Mucosa of rectum (tissue), 2 donors: ENCODE measurements at regions not wholly inside any gene's neighbourhood (a gene's known extent, or its start where the extent isn't known, plus 50 kb on each side); places are given as distances from the start of the nearest gene placed in this dataset.

Experiments used
- H3K27ac ChIP-seq, 2 donors: one replicate each; pipeline ENCODE4 v1.7.0; 2013; ENCODE audit warnings: inconsistent platforms in 2 of 2, low read depth in 2 of 2, low read length in 2 of 2
- H3K27me3 ChIP-seq, 2 donors: one replicate each; pipeline ENCODE4 v1.7.0; 2013; ENCODE audit warnings: low read length in 2 of 2; ENCODE audit not compliant: control insufficient read depth in 2 of 2, insufficient read depth in 2 of 2
- H3K36me3 ChIP-seq, 2 donors: one replicate each; pipeline ENCODE4 v1.7.0; 2013; ENCODE audit warnings: low read length in 2 of 2; ENCODE audit not compliant: control insufficient read depth in 2 of 2, insufficient read depth in 2 of 2
- H3K4me1 ChIP-seq, 2 donors: one replicate each; pipeline ENCODE4 v1.7.0; 2013; ENCODE audit warnings: low read length in 2 of 2, mild to moderate bottlenecking in 1 of 2; ENCODE audit not compliant: control insufficient read depth in 2 of 2, insufficient read depth in 2 of 2
- H3K4me3 ChIP-seq, 2 donors: one replicate each; pipeline ENCODE4 v1.7.0; 2013; ENCODE audit warnings: low read length in 2 of 2
- H3K9ac ChIP-seq, 2 donors: one replicate each; pipeline ENCODE4 v1.7.0; 2013; ENCODE audit warnings: low read length in 2 of 2, low read depth in 1 of 2, mild to moderate bottlenecking in 1 of 2
- H3K9me3 ChIP-seq, 2 donors: one replicate each; pipeline ENCODE4 v1.7.0; 2013; ENCODE audit warnings: low read length in 2 of 2; ENCODE audit not compliant: control insufficient read depth in 2 of 2
- donor health status: healthy.
- donor health status: Normal muscosa, but diverticular disease.

DNA sequence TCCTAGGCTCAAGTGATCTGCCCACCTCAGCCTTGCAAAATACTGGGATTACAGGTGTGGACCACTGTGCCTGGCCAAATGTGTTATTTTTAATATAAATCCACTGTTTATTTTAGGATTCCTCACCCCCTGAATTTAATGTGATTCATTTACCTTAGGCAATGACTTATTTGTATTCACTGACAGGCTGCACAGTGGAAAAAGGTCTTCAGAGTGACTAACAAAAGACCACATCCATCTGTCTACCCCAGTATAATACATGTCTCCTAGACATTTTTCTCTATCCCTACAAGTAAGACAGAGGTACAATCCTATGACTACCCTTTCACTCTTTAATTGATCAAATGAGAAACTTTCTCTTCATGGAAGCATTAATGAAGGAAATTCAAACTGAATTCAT, 230.2 kb downstream of the AHR start:
- H3K36me3 ChIP-seq = no peaks in the 10 kb centered on the region
- no peaks in the 10 kb centered on the region for H3K9me3 ChIP-seq
- H3K9ac ChIP-seq = no peak overlapping the region
- no peak overlapping the region for H3K4me3 ChIP-seq
- no peaks in the 10 kb centered on the region for H3K27me3 ChIP-seq
- H3K27ac ChIP-seq = no peak overlapping the region
- H3K4me1 ChIP-seq = peaks cover 0 to 10% of the 10 kb centered on the region in 2 donors

DNA sequence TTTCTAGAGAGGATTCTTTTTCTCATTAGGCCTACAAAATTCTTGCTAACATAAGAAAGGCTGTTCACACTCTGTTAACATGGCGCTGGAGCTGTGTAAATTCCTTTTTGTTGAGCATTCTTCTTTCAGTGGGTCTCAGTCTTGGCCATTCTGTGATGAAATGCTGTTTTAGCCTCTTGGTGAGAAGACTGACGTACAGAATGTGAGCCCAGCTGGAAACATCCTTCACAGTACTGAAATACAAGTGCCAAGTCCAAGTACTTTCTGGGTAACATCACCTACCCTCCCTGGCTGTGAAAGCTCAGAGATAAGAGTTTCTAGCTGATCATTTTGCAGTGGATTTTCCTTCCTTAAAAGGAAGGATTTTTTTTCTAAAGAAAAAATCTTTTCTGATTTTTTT, 231.8 kb downstream of the AHR start:
- Histone ChIP-seq H3K27me3 (no peaks in the 10 kb centered on the region), H3K27ac (no peak overlapping the region), H3K9ac (no peak overlapping the region), H3K4me1 (peaks cover 0 to 10% of the 10 kb centered on the region in 2 donors), H3K36me3 (no peaks in the 10 kb centered on the region), H3K9me3 (no peaks in the 10 kb centered on the region), H3K4me3 (no peak overlapping the region)

DNA sequence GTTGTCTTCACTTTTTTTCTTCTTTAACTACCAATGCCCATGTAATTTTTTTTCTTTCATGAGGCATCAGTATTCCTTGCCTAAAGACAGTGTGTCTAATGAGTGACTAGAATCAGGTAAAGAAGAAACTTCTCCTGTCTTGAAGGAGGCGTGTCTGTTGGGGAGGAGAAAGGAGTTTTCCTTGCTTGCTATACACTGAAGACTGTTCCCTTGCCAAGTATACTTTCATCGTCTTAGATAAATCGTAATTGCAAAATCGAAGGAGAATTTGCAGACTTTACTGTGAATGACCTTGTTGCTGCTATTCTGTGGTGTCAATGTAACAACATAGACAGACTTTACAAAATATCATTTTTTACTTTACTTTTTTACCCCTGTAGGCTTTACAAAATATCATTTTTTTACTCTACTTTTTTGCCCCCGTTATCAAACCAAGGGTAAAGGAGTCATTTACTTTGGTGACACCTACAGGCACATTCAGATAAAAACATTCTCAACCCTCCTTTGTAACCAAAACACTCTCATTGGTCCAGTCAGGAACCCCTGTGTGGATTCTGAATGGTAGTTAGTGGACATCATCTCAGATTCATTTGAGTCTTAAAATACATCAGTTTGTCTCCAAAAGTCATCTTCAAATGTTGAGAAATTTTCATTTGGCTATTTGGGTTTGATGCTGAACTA, 232.4 kb downstream of the AHR start:
- Histone ChIP-seq H3K4me1 (peaks cover 0 to 10% of the 10 kb centered on the region in 2 donors), H3K27me3 (no peaks in the 10 kb centered on the region), H3K27ac (no peak overlapping the region), H3K9ac (no peak overlapping the region), H3K36me3 (no peaks in the 10 kb centered on the region), H3K4me3 (no peak overlapping the region), H3K9me3 (no peaks in the 10 kb centered on the region)

DNA sequence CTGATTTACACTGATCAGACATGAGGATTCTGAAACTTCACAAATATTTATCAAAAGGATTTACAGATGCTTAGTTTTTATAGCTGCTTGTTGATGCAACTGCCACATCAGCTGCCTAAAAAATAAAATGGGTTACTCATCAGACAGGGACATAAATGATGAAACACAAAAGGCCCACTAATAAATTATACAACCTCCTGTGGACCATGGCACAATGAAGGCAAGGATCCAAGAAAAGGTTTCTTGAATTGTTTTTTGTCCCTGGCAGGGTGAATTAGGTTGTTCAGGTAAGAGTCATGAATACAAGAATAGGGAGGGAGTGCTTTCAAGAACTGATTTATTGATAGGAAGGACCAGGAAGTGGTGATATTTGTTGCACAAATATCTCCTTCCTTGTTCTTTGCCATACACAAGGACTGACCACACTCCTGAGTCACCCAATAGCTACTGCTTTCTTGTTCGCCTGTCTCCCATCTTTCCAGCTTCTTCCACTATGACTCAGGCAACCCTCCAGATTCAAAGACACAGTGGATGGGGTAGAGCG, 234.5 kb downstream of the AHR start:
- H3K9me3 ChIP-seq = no peaks in the 10 kb centered on the region
- H3K27ac ChIP-seq = peak overlapping the region in 1 of 2 donors; percentile 6

DNA sequence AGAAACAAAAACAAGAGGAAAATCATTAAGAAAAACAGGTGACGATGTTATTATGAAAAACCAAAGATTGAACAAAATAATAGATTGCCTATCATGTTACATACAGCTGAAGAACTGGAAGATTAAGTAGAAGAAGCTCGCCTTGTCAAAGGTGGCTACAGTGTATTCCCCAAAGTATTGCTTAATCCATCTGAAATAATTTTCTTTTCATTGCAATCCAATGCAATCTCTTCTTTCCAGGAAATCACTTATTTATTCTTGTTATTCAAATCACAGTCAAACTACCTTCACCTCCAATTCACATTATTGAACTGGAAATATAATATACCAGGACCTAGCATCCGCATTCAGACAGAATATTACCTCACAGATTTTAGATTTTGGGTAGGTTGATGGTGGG, 235.9 kb downstream of the AHR start:
- Histone ChIP-seq H3K4me3 (no peak overlapping the region), H3K9me3 (no peaks in the 10 kb centered on the region), H3K9ac (no peak overlapping the region), H3K4me1 (peaks cover 0 to 10% of the 10 kb centered on the region in 2 donors), H3K27ac (no peak overlapping the region), H3K36me3 (no peaks in the 10 kb centered on the region), H3K27me3 (no peaks in the 10 kb centered on the region)

More for the DNA sequence above, 234.5 kb downstream of the AHR start:
- H3K4me1 ChIP-seq = peaks cover 0 to 10% of the 10 kb centered on the region in 2 donors
- H3K27me3 ChIP-seq = no peaks in the 10 kb centered on the region
- H3K36me3 ChIP-seq = no peaks in the 10 kb centered on the region
- no peak overlapping the region for H3K9ac ChIP-seq
- no peak overlapping the region for H3K4me3 ChIP-seq

DNA sequence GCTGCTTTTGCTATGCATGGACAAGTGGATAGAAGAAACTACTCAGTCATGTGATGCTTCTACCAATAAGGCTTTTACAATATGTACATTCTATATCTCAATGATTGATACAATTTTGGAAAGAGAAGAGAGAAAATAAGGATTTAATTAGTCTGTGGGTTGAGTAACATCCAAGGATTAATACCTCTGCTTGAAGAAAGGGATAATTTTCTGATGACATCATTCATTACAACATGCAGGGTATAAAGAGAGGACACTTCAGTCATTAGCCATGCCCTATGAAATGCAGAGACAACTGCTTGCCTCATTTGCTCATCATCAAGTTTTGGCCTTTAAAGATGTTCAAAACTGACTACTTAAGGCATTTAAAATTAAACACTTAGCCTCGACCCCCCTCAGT, 237.3 kb downstream of the AHR start:
- Histone ChIP-seq H3K4me1 (peaks cover 0 to 10% of the 10 kb centered on the region in 2 donors), H3K27me3 (no peaks in the 10 kb centered on the region), H3K27ac (no peak overlapping the region), H3K9me3 (no peaks in the 10 kb centered on the region), H3K36me3 (no peaks in the 10 kb centered on the region), H3K4me3 (no peak overlapping the region), H3K9ac (no peak overlapping the region)

DNA sequence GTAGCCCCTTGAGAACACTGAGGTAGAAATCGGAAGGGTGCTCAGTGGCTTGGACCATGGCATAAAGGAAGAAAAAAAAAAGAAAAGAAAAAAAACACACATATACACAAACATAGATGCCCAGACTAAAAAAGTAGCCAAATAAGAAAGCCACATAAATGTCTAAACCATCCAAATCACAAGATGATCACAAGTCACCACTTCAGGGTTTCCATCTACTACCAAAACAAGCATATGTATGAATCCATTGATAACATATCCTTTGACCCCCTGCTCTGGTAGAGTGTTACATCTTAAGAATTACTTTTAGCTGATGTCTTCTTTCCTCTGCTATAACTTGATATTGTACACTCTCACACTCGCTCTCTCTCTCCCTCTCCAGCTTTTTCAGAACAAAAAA, 245.9 kb downstream of the AHR start:
- no peak overlapping the region for H3K9ac ChIP-seq
- H3K4me3 ChIP-seq = no peak overlapping the region
- H3K36me3 ChIP-seq = no peaks in the 10 kb centered on the region
- no peaks in the 10 kb centered on the region for H3K27me3 ChIP-seq
- no peak overlapping the region for H3K27ac ChIP-seq
- no peaks in the 10 kb centered on the region for H3K9me3 ChIP-seq
- peaks cover 0 to 5% of the 10 kb centered on the region in 2 donors for H3K4me1 ChIP-seq

DNA sequence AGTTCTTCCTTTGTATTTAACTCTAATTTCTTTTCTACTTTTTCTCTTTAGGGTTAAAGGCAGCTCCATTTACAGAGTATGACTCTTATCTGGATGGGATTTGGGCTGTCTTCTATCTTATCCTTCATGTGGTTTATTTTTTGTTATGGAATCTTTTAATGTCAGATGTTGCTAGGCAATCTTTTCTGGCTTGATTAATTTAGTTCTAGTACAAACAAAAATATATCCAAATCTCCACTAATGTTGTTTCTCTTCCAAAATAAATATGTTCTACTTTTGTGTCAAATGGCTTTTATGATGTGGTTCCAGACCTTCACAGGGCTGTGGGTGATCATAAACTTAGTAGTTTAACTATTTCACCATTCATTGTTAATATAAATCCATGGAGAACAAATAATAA, 246.9 kb downstream of the AHR start:
- Histone ChIP-seq H3K9ac (no peak overlapping the region), H3K4me3 (no peak overlapping the region), H3K27ac (no peak overlapping the region), H3K27me3 (no peaks in the 10 kb centered on the region), H3K4me1 (peaks cover 0 to 7% of the 10 kb centered on the region in 2 donors), H3K36me3 (no peaks in the 10 kb centered on the region), H3K9me3 (no peaks in the 10 kb centered on the region)

DNA sequence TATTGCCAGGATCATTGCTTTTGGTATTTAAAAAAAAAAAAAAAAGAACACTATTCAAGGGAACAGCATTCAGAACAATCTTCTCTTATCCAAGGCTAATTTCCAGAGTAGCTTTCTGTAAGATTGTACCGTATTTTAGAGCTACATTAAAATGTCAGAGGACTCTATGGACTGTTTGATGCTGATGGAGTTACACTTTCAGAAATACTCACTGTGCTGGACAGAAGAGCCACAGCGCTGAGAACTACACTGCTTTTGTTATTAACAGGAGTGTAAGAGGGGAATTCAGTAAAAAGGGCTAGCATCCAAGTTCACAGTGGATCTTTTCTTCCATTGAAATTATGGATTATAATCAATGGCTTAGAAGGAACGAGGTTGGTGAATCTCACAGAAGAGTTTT, 247.7 kb downstream of the AHR start:
- no peaks in the 10 kb centered on the region for H3K27me3 ChIP-seq
- H3K9me3 ChIP-seq = no peaks in the 10 kb centered on the region
- no peak overlapping the region for H3K27ac ChIP-seq
- H3K4me1 ChIP-seq = peaks cover 0 to 7% of the 10 kb centered on the region in 2 donors
- no peak overlapping the region for H3K4me3 ChIP-seq
- no peaks in the 10 kb centered on the region for H3K36me3 ChIP-seq
- H3K9ac ChIP-seq = no peak overlapping the region

DNA sequence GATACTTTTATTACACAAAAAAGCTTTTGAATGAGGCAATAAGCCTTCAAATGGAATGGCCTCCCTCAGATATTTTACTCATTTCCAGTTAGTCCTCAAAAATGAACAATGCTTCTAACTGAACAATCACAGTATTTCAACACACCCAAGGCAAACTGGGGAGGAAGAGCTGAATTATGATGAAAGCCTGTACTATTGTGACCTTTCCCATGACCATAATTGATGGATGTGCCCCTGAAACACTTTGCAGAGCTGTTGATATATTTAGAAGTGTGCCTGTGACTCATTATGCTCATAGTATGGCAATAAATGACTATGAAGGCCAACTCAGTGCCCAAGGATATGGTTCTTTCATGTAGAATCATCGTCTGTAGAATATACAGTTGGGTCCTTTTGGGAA, 248.1 kb downstream of the AHR start:
- Histone ChIP-seq H3K27ac (no peak overlapping the region), H3K9ac (no peak overlapping the region), H3K27me3 (no peaks in the 10 kb centered on the region), H3K4me3 (no peak overlapping the region), H3K9me3 (no peaks in the 10 kb centered on the region), H3K36me3 (no peaks in the 10 kb centered on the region), H3K4me1 (peaks cover 0 to 7% of the 10 kb centered on the region in 2 donors)
